Stimulated activated naive CD8-positive, alpha-beta T cell treated with anti-CD3 and anti-CD28 coated beads, Interleukin-15, Interleukin-2, amounts not matched to agents 100 ng/mL and 50 ng/mL, for 24 hours (primary cell): ENCODE measurements at regions not wholly inside any gene's neighbourhood (a gene's known extent, or its start where the extent isn't known, plus 50 kb on each side); places are given as distances from the start of the nearest gene placed in this dataset.

Experiments
- H3K27ac Mint-ChIP-seq: one replicate; pipeline ENCODE4 v1.8.0; 2021; ENCODE audit warnings: mild to moderate bottlenecking, mixed read lengths
- H3K27me3 Mint-ChIP-seq: one replicate; pipeline ENCODE4 v1.8.0; 2021; ENCODE audit warnings: mixed read lengths
- H3K36me3 Mint-ChIP-seq: one replicate; pipeline ENCODE4 v1.8.0; 2021; ENCODE audit warnings: low read depth, mixed read lengths
- H3K4me1 Mint-ChIP-seq: one replicate; pipeline ENCODE4 v1.8.0; 2021; ENCODE audit warnings: low read depth, mixed read lengths
- H3K4me3 Mint-ChIP-seq: one replicate; pipeline ENCODE4 v1.8.0; 2021; ENCODE audit warnings: mild to moderate bottlenecking, mixed read lengths
- H3K9me3 Mint-ChIP-seq: one replicate; pipeline ENCODE4 v1.8.0; 2021; ENCODE audit warnings: mixed read lengths

GRCh38 chr7:46569133-46569465, 648.0 kb upstream of the IGFBP3 start:
- Mint-ChIP-seq H3K27ac (no peak overlapping the region), H3K4me1 (no peaks in the 10 kb centered on the region), H3K4me3 (no peak overlapping the region), H3K36me3 (no peaks in the 10 kb centered on the region), H3K27me3 (no peaks in the 10 kb centered on the region), H3K9me3 (peaks cover 13% of the 10 kb centered on the region)

DNA sequence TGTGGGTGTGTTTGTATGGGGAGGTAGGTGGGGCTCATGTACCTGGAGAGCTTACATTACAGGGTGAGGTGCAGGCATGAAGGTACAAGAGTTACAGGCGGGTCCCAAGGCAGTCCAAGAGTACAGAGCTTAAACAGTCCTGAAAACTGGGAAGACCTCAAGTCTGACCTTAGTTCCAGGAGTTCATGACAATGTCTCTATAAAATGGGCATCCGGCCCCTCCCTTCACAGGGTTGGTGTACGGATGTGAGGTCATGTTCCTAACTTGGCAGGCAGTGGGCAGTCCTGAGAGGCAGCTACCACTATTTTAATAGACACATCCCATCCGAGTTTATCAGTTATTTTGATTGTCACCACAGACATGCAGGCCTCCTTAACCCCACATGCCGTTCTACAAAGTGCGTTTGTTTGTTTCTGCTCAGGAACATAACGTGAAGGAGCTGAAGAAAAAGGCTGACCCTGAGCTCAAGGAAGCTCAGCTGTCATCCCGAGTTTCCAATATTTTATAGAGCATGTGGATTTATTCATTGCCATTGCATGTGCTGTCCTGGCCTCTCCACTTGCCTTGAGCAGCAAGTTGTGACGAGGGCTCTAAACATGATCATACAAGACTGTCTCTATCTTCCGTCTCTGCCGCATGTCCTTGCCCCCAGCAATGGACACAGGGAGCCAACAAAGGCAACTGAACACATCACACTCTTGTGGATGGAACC, 647.5 kb upstream of the IGFBP3 start:
- no peak overlapping the region for H3K27ac Mint-ChIP-seq
- H3K36me3 Mint-ChIP-seq = no peaks in the 10 kb centered on the region
- H3K9me3 Mint-ChIP-seq = peaks cover 18% of the 10 kb centered on the region
- no peaks in the 10 kb centered on the region for H3K4me1 Mint-ChIP-seq
- no peak overlapping the region for H3K4me3 Mint-ChIP-seq
- H3K27me3 Mint-ChIP-seq = no peaks in the 10 kb centered on the region

DNA sequence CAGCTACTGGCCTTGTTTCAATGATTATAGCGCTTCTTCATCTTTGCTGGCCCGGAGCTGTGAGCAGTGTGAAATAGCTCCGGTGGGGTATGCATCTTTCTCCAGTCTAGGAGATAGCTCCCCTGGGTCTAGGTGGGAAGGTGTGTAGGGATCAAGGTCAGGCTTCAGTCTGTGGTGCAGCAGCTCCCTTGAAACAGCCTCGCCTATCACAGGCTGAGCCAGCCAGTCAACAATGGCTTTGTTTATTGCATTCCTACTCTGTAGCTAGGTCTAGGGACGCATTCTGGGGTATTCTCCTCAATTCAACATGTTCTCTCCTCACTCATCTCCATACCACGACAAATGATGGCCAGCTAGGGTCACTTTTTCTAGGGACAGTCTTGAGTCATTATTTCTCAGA, 646.8 kb upstream of the IGFBP3 start:
- Mint-ChIP-seq H3K36me3 (no peaks in the 10 kb centered on the region), H3K27me3 (no peaks in the 10 kb centered on the region), H3K4me3 (no peak overlapping the region), H3K27ac (no peak overlapping the region), H3K4me1 (no peaks in the 10 kb centered on the region), H3K9me3 (peaks cover 15% of the 10 kb centered on the region)

GRCh38 chr7:46566097-46566774, 645.2 kb upstream of the IGFBP3 start:
- H3K4me1 Mint-ChIP-seq = no peaks in the 10 kb centered on the region
- H3K27ac Mint-ChIP-seq = no peak overlapping the region
- H3K9me3 Mint-ChIP-seq = peaks cover 17% of the 10 kb centered on the region
- H3K36me3 Mint-ChIP-seq = no peaks in the 10 kb centered on the region
- no peak overlapping the region for H3K4me3 Mint-ChIP-seq
- H3K27me3 Mint-ChIP-seq = no peaks in the 10 kb centered on the region

- no peaks in the 10 kb centered on the region for H3K27me3 Mint-ChIP-seq
- H3K27ac Mint-ChIP-seq = no peak overlapping the region
- H3K4me1 Mint-ChIP-seq = no peaks in the 10 kb centered on the region
- peaks cover 24% of the 10 kb centered on the region for H3K9me3 Mint-ChIP-seq
- H3K4me3 Mint-ChIP-seq = no peak overlapping the region
- H3K36me3 Mint-ChIP-seq = no peaks in the 10 kb centered on the region
Measured at GRCh38 chr7:46565253-46566096, 644.4 kb upstream of the IGFBP3 start.

DNA sequence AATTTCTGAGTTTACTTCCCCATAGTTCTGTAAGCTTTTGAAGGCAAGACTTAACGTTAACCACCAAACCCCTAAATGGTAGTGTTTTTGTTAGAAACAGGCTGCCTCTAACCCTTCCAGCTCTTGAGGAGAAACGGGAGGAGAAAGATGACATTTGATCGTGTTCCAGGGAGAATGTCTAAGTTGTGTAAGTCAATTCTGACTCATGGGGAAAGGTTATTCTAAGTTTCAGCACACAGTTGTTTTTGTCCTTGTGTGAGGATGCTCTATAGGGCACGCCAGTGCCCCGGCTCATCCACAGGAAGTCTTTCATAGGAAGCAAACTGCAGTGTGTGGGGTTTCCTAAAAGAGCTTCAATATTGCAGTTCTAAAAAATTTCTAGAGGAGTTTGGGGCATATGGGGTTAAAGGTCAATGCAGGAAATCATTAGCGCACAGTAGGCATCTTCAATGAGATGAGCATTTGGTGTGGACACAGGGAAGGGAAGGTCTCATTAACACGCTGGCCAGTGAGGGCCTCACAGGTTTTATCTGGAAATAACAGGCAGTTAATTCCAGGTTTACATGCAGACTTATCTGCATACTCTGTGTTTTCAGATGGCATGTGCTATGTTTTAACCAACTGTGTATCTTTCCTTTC, 638.2 kb upstream of the IGFBP3 start:
- Mint-ChIP-seq H3K9me3 (peaks cover 17% of the 10 kb centered on the region), H3K36me3 (no peaks in the 10 kb centered on the region), H3K4me1 (no peaks in the 10 kb centered on the region), H3K27ac (no peak overlapping the region), H3K4me3 (no peak overlapping the region), H3K27me3 (no peaks in the 10 kb centered on the region)

GRCh38 chr7:46558482-46559193, 637.6 kb upstream of the IGFBP3 start:
- Mint-ChIP-seq H3K36me3 (no peaks in the 10 kb centered on the region), H3K4me1 (no peaks in the 10 kb centered on the region), H3K4me3 (no peak overlapping the region), H3K27ac (no peak overlapping the region), H3K9me3 (peaks cover 18% of the 10 kb centered on the region), H3K27me3 (no peaks in the 10 kb centered on the region)

GRCh38 chr7:46557781-46558180, 636.7 kb upstream of the IGFBP3 start:
- Mint-ChIP-seq H3K27ac (no peak overlapping the region), H3K4me1 (no peaks in the 10 kb centered on the region), H3K36me3 (no peaks in the 10 kb centered on the region), H3K9me3 (peaks cover 17% of the 10 kb centered on the region), H3K4me3 (no peak overlapping the region), H3K27me3 (no peaks in the 10 kb centered on the region)

- Mint-ChIP-seq H3K36me3 (no peaks in the 10 kb centered on the region), H3K4me3 (no peak overlapping the region), H3K27ac (no peak overlapping the region), H3K4me1 (no peaks in the 10 kb centered on the region), H3K27me3 (no peaks in the 10 kb centered on the region), H3K9me3 (peaks cover 17% of the 10 kb centered on the region)
Measured at GRCh38 chr7:46557295-46557711, 636.2 kb upstream of the IGFBP3 start.

- Mint-ChIP-seq H3K4me3 (no peak overlapping the region), H3K27me3 (no peaks in the 10 kb centered on the region), H3K4me1 (no peaks in the 10 kb centered on the region), H3K9me3 (peaks cover 7% of the 10 kb centered on the region), H3K27ac (no peak overlapping the region), H3K36me3 (no peaks in the 10 kb centered on the region)
Measured at GRCh38 chr7:46554688-46555422, 633.8 kb upstream of the IGFBP3 start.

DNA sequence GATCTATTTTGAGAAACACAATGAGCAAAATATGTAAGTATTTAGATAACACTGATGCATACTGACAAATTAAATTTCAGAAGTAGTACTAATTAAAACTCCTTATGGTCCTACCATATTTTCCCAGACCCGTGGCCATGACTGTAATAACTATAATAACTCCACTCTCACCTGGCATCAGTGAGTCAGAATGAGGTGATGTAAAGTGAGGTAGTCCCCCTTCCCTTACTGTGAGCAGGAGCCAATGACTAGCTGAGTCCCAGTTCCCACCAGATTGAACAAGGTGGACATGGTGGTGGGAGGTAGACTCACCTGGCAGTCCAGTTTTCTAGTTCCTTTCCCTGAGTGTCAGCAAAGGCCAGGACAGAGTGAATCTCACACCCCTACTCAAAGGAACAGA, 630.5 kb upstream of the IGFBP3 start:
- Mint-ChIP-seq H3K27ac (no peak overlapping the region), H3K4me1 (no peaks in the 10 kb centered on the region), H3K9me3 (peaks cover 7% of the 10 kb centered on the region), H3K36me3 (no peaks in the 10 kb centered on the region), H3K4me3 (no peak overlapping the region), H3K27me3 (no peaks in the 10 kb centered on the region)

DNA sequence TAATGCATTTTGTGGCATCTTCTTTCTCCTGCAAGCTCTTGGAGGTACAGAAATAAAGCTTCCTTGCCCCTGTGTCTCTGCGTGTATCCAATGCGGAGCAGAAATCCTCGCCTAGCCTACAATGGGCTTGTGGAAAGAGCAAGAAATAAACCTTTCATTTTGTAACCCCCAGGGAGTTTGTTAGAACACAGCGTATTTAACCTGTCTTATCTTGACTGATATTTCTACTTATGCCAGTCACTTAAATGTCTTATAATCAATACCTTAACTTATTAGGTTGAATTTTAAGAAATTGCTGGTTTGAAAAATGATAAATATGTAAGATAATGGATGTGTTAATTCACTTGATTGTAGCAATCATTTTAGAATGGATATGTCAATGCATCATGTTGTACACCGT, 629.8 kb upstream of the IGFBP3 start:
- H3K27me3 Mint-ChIP-seq = no peaks in the 10 kb centered on the region
- no peaks in the 10 kb centered on the region for H3K36me3 Mint-ChIP-seq
- no peak overlapping the region for H3K27ac Mint-ChIP-seq
- H3K4me1 Mint-ChIP-seq = no peaks in the 10 kb centered on the region
- H3K4me3 Mint-ChIP-seq = no peak overlapping the region
- H3K9me3 Mint-ChIP-seq = peaks cover 7% of the 10 kb centered on the region

GRCh38 chr7:46549892-46550639, 629.0 kb upstream of the IGFBP3 start:
- Mint-ChIP-seq H3K36me3 (no peaks in the 10 kb centered on the region), H3K4me3 (no peak overlapping the region), H3K4me1 (no peaks in the 10 kb centered on the region), H3K27me3 (no peaks in the 10 kb centered on the region), H3K27ac (no peak overlapping the region), H3K9me3 (peaks cover 10% of the 10 kb centered on the region)
